ENCODE measurements at regions not wholly inside any gene's neighbourhood (a gene's known extent, or its start where the extent isn't known, plus 50 kb on each side); places are given as distances from the start of the nearest gene placed in this dataset.

GRCh38 chr7:8963722-8964121, 530.3 kb downstream of the NXPH1 start:
- no peaks in the 10 kb centered on the region for H3K36me3 ChIP-seq (replicated peaks in 1 of 2; ENCODE audit: control insufficient read depth in 1 of 2, insufficient read depth in 2 of 2, low read length in 2 of 2)
- peaks cover 3 to 17% of the 10 kb centered on the region in 2 donors for H3K9me3 ChIP-seq (replicated peaks in 1 of 2; ENCODE audit: control insufficient read depth in 1 of 2, insufficient read depth in 1 of 2, low read length in 2 of 2)
- no peaks in the 10 kb centered on the region for H3K79me2 ChIP-seq (ENCODE audit: insufficient read depth, low read length)
- Mint-ChIP-seq H3K9me3 (peaks cover 2 to 12% (median 6%) of the 10 kb centered on the region in 7 donors), H3K27ac (no peak overlapping the region), H3K27me3 (ENCODE audit: low read depth in 3 of 3) (peaks cover 0 to 1% (median 0%) of the 10 kb centered on the region in 3 donors), H3K36me3 (no peaks in the 10 kb centered on the region), H3K4me1 (no peaks in the 10 kb centered on the region), H3K4me3 (no peak overlapping the region)
- no peak overlapping the region for H3K4me2 ChIP-seq (replicated peaks; ENCODE audit: extremely low read depth, low read length, poor library complexity, severe bottlenecking)
- no peak for DNase-seq
- no peak overlapping the region for H3K4me3 ChIP-seq (replicated peaks in 1 of 3; ENCODE audit: low read depth in 2 of 3, low read length in 3 of 3)
- H3K4me1 ChIP-seq (ENCODE audit: control insufficient read depth in 1 of 2, insufficient read depth in 2 of 2, low read length in 2 of 2) = no peaks in the 10 kb centered on the region
- TF ChIP-seq CTCF (IDR thresholded peaks at IDR 0.05) = no peak
- intact Hi-C loops (cut with micrococcal nuclease) = no loop called here
- no peak overlapping the region for H3K9ac ChIP-seq (ENCODE audit: insufficient read depth, low read length, poor library complexity, severe bottlenecking)
- no CpG with 5 or more reads among the region's 2 CpGs for WGBS (ENCODE audit: insufficient coverage)
- H4K20me1 ChIP-seq (ENCODE audit: insufficient read depth, low read length) = no peaks in the 10 kb centered on the region
- no peaks in the 10 kb centered on the region for H3K27me3 ChIP-seq (ENCODE audit: control insufficient read depth in 2 of 2, insufficient read depth in 2 of 2, low read length in 2 of 2)
- H3K27ac ChIP-seq (ENCODE audit: low read depth in 1 of 2, low read length in 2 of 2) = no peak overlapping the region
- no peak overlapping the region for H2AFZ ChIP-seq (ENCODE audit: insufficient read depth, low read depth, low read length, poor library complexity, severe bottlenecking)

DNA sequence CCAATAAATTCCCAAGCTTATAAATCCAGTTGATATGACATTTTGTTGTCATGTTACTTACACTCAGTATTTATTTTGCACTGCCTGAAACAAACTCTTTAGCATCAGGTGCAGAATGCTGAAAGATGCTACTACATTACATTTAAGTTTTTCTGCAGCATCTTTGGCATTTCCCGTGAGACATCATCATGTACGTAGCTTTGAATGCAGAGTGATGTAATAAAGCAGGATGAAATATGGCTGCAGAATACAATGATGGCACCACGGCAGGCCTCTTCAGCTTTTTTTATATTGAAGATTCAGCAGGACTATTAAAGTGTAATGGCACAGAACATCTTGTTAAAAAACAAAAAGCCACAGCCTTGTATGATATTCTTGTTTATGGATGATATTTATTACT, 531.8 kb downstream of the NXPH1 start:
- Mint-ChIP-seq H3K36me3 (no peaks in the 10 kb centered on the region), H3K4me3 (no peak overlapping the region), H3K4me1 (no peaks in the 10 kb centered on the region), H3K27me3 (ENCODE audit: low read depth in 3 of 3) (peaks cover 0 to 1% (median 0%) of the 10 kb centered on the region in 3 donors), H3K9me3 (peaks cover 0 to 12% (median 7%) of the 10 kb centered on the region in 7 donors), H3K27ac (no peak overlapping the region)
- H4K20me1 ChIP-seq (ENCODE audit: insufficient read depth, low read length) = no peaks in the 10 kb centered on the region
- DNase-seq = no peak
- WGBS (ENCODE audit: insufficient coverage) = 82% methylated on average over 2 of the region's 3 CpGs
- H3K4me3 ChIP-seq (replicated peaks in 1 of 3; ENCODE audit: low read depth in 2 of 3, low read length in 3 of 3) = no peak overlapping the region
- no peak overlapping the region for H3K4me2 ChIP-seq (replicated peaks; ENCODE audit: extremely low read depth, low read length, poor library complexity, severe bottlenecking)
- H3K27me3 ChIP-seq (ENCODE audit: control insufficient read depth in 2 of 2, insufficient read depth in 2 of 2, low read length in 2 of 2) = no peaks in the 10 kb centered on the region
- intact Hi-C loops (cut with micrococcal nuclease) = no loop called here
- no peaks in the 10 kb centered on the region for H3K79me2 ChIP-seq (ENCODE audit: insufficient read depth, low read length)
- no peak for TF ChIP-seq CTCF (IDR thresholded peaks at IDR 0.05)
- peaks cover 3 to 5% of the 10 kb centered on the region in 2 donors for H3K9me3 ChIP-seq (replicated peaks in 1 of 2; ENCODE audit: control insufficient read depth in 1 of 2, insufficient read depth in 1 of 2, low read length in 2 of 2)
- H3K9ac ChIP-seq (ENCODE audit: insufficient read depth, low read length, poor library complexity, severe bottlenecking) = no peak overlapping the region
- H2AFZ ChIP-seq (ENCODE audit: insufficient read depth, low read depth, low read length, poor library complexity, severe bottlenecking) = no peak overlapping the region
- H3K36me3 ChIP-seq (replicated peaks in 1 of 2; ENCODE audit: control insufficient read depth in 1 of 2, insufficient read depth in 2 of 2, low read length in 2 of 2) = no peaks in the 10 kb centered on the region
- no peak overlapping the region for H3K27ac ChIP-seq (ENCODE audit: low read depth in 1 of 2, low read length in 2 of 2)
- no peaks in the 10 kb centered on the region for H3K4me1 ChIP-seq (ENCODE audit: control insufficient read depth in 1 of 2, insufficient read depth in 2 of 2, low read length in 2 of 2)
